ENCODE measurements at regions not wholly inside any gene's neighbourhood (a gene's known extent, or its start where the extent isn't known, plus 50 kb on each side); places are given as distances from the start of the nearest gene placed in this dataset.

DNA sequence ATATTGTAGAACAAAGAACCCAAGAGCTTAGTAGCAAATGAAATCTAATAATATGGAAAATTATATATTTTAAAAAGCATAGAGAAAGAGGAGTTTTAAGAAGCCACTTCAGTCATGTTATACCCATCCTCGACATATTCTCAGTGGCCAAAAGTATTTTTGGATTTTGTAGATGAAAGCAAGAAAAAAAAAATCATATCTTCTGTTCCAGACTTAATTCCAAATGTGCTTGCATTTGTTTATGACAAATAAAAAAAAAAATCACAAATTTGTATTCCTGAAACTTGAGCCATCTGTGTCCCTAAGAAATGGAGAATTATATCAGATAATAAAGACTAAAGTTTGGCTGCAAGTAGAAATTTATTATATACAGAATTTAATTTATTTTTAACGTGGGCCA lies 1482.4 kb upstream of the PABPC4L start:
- H3K9me3 ChIP-seq (ENCODE audit: control insufficient read depth, insufficient read depth, low read length), result no peaks in the 10 kb centered on the region
- H3K4me2 ChIP-seq (ENCODE audit: low read length), result no peak overlapping the region
- H3K4me3 ChIP-seq (ENCODE audit: low read length), result no peak overlapping the region
- no peaks in the 10 kb centered on the region for H3K9me2 ChIP-seq (replicated peaks; ENCODE audit: control insufficient read depth, low read length)
- H4K20me1 ChIP-seq (ENCODE audit: control insufficient read depth, insufficient read depth, low read depth, low read length), result no peaks in the 10 kb centered on the region
- H3K4me1 ChIP-seq (ENCODE audit: control insufficient read depth, low read length), result no peaks in the 10 kb centered on the region
- H3K36me3 ChIP-seq (ENCODE audit: control insufficient read depth, low read length), result no peaks in the 10 kb centered on the region
- H3K27me3 ChIP-seq (ENCODE audit: control insufficient read depth, low read length), result no peaks in the 10 kb centered on the region
- TF ChIP-seq, protein P1, sequence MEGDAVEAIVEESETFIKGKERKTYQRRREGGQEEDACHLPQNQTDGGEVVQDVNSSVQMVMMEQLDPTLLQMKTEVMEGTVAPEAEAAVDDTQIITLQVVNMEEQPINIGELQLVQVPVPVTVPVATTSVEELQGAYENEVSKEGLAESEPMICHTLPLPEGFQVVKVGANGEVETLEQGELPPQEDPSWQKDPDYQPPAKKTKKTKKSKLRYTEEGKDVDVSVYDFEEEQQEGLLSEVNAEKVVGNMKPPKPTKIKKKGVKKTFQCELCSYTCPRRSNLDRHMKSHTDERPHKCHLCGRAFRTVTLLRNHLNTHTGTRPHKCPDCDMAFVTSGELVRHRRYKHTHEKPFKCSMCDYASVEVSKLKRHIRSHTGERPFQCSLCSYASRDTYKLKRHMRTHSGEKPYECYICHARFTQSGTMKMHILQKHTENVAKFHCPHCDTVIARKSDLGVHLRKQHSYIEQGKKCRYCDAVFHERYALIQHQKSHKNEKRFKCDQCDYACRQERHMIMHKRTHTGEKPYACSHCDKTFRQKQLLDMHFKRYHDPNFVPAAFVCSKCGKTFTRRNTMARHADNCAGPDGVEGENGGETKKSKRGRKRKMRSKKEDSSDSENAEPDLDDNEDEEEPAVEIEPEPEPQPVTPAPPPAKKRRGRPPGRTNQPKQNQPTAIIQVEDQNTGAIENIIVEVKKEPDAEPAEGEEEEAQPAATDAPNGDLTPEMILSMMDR (IDR thresholded peaks at IDR 0.05; ENCODE audit: low read depth, low read length, poor library complexity, severe bottlenecking), result no peak
- no peak for TF ChIP-seq EZH2phosphoT487 (IDR thresholded peaks at IDR 0.05; ENCODE audit: borderline replicate concordance, low read length)
- no peaks in the 10 kb centered on the region for H3F3A ChIP-seq (ENCODE audit: control insufficient read depth, insufficient read depth)
- no peaks in the 10 kb centered on the region for H3K79me2 ChIP-seq (ENCODE audit: control insufficient read depth, low read length)
- no peak overlapping the region for H3K27ac ChIP-seq (ENCODE audit: low read depth, low read length)

DNA sequence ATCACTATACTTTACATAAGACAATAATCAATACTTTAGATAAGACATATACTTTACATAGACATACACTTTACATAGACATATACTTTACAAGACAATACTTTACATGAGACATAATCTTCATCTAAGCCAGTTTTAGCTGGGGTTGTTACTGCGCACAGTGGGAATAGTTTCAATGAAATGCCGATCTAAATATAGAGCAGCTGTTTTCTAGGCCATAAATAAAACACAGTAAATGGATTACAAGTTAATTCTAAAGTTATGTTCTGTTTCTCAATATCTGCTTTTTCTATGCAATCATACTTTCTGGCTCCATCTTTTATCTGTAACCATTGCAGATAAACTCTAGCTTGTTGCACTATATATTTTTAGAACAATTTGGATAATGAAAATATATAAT lies 1470.6 kb upstream of the PABPC4L start:
- TF ChIP-seq EZH2phosphoT487 (IDR thresholded peaks at IDR 0.05; ENCODE audit: borderline replicate concordance, low read length), result no peak
- TF ChIP-seq, protein P1 (IDR thresholded peaks at IDR 0.05; ENCODE audit: low read depth, low read length, poor library complexity, severe bottlenecking), result no peak
- Histone ChIP-seq H4K20me1 (ENCODE audit: control insufficient read depth, insufficient read depth, low read depth, low read length) (no peaks in the 10 kb centered on the region), H3K4me3 (ENCODE audit: low read length) (no peak overlapping the region), H3K4me2 (ENCODE audit: low read length) (no peak overlapping the region), H3K79me2 (ENCODE audit: control insufficient read depth, low read length) (no peaks in the 10 kb centered on the region), H3F3A (ENCODE audit: control insufficient read depth, insufficient read depth) (no peaks in the 10 kb centered on the region), H3K9me3 (ENCODE audit: control insufficient read depth, insufficient read depth, low read length) (no peaks in the 10 kb centered on the region), H3K9me2 (replicated peaks; ENCODE audit: control insufficient read depth, low read length) (no peaks in the 10 kb centered on the region), H3K27ac (ENCODE audit: low read depth, low read length) (no peak overlapping the region), H3K4me1 (ENCODE audit: control insufficient read depth, low read length) (no peaks in the 10 kb centered on the region), H3K27me3 (ENCODE audit: control insufficient read depth, low read length) (no peaks in the 10 kb centered on the region), H3K36me3 (ENCODE audit: control insufficient read depth, low read length) (no peaks in the 10 kb centered on the region)

DNA sequence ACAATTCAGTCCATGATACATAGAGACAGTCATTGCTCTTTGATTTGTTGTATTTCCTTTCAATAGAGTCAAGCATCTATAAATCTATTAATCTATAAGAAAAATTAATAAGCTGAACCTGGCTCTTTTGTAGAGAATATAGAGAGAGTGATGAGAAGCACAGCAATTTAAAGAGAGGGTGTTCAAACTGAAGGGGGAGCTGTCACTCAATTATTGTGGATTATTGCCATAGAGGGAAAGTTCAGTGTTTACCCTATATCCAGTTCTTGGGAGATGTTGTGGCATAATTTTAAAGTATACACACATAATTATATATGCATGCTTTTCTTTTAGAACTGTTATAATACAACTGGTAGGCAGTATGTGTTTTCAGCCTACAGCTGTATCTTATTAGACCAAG lies 1469.0 kb upstream of the PABPC4L start:
- no peaks in the 10 kb centered on the region for H3K36me3 ChIP-seq (ENCODE audit: control insufficient read depth, low read length)
- no peaks in the 10 kb centered on the region for H3K79me2 ChIP-seq (ENCODE audit: control insufficient read depth, low read length)
- no peaks in the 10 kb centered on the region for H3K9me2 ChIP-seq (replicated peaks; ENCODE audit: control insufficient read depth, low read length)
- H3K9me3 ChIP-seq (ENCODE audit: control insufficient read depth, insufficient read depth, low read length), result no peaks in the 10 kb centered on the region
- H3K27me3 ChIP-seq (ENCODE audit: control insufficient read depth, low read length), result no peaks in the 10 kb centered on the region
- no peak overlapping the region for H3K27ac ChIP-seq (ENCODE audit: low read depth, low read length)
- H4K20me1 ChIP-seq (ENCODE audit: control insufficient read depth, insufficient read depth, low read depth, low read length), result no peaks in the 10 kb centered on the region
- H3K4me2 ChIP-seq (ENCODE audit: low read length), result no peak overlapping the region
- no peaks in the 10 kb centered on the region for H3K4me1 ChIP-seq (ENCODE audit: control insufficient read depth, low read length)
- TF ChIP-seq, protein P1 (IDR thresholded peaks at IDR 0.05; ENCODE audit: low read depth, low read length, poor library complexity, severe bottlenecking), result no peak
- no peak for TF ChIP-seq EZH2phosphoT487 (IDR thresholded peaks at IDR 0.05; ENCODE audit: borderline replicate concordance, low read length)
- H3K4me3 ChIP-seq (ENCODE audit: low read length), result no peak overlapping the region
- no peaks in the 10 kb centered on the region for H3F3A ChIP-seq (ENCODE audit: control insufficient read depth, insufficient read depth)
